HCT116 (cell line): ENCODE measurements at regions not wholly inside any gene's neighbourhood (a gene's known extent, or its start where the extent isn't known, plus 50 kb on each side); places are given as distances from the start of the nearest gene placed in this dataset.

Experiments used
- ATAC-seq: fragments of 200-7000 bp; cut with Tn5 transposase; 2 replicates; pipeline ENCODE4 v1.9.1; 2020; ENCODE audit warnings: mild to moderate bottlenecking, moderate library complexity
- BruUV-seq: library from RNA; stranded (reverse); fragments of 400-500 nt; replicated peaks from 2 replicates; lab custom pipeline; 2021; lab: Mats Ljungman, UMichigan
- CTCF ChIA-PET: fragments of 300-600 bp; sonication (Branson Sonifier 250); formaldehyde crosslinking; loops from one replicate; lab custom pipeline; 2021; ENCODE audit warnings: antibody characterized with exemption; lab: Charles Lee
- POLR2A ChIA-PET: fragments of 300-600, 350-600 bp; sonication (Branson Sonifier 250); formaldehyde crosslinking; loops from one replicate; lab custom pipeline; 2021; ENCODE audit warnings: antibody characterized with exemption; lab: Charles Lee
- RAD21 ChIA-PET, 2 experiments: fragments of 300-600 bp; sonication (Branson Sonifier 250); formaldehyde crosslinking; loops; one replicate each; lab custom pipeline; 2023; ENCODE audit warnings: low total read pairs in 2 of 2; ENCODE audit not compliant: uncharacterized antibody in 2 of 2, unreplicated experiment in 2 of 2, low non-redundant PET in 1 of 2; lab: Charles Lee
- DNase-seq: peaks from one replicate; pipeline ENCODE4 v3.0.0-alpha.2; 2010; ENCODE audit warnings: low read depth, low spot score
- H2AFZ ChIP-seq: fragments of 200-600 bp; shearing (Covaris generic), sonication (generic); 2 replicates; pipeline ENCODE4 v1.6.1; 2017; ENCODE audit warnings: low read depth, mixed run types, mixed read lengths, antibody characterized with exemption, low read length; ENCODE audit not compliant: poor library complexity, severe bottlenecking
- H3K27ac ChIP-seq: 2 replicates; pipeline ENCODE4 v1.5.1; 2012; ENCODE audit warnings: low read depth, low read length
- H3K27me3 ChIP-seq: fragments of 200-600 bp; sonication (generic); 2 replicates; pipeline ENCODE4 v1.6.1; 2016; ENCODE audit warnings: mixed run types, low read length, mixed read lengths; ENCODE audit not compliant: insufficient read depth
- H3K36me3 ChIP-seq, 2 experiments: fragments of 200-500 bp in 1 of 2; fragments of 200-600 bp in 1 of 2; sonication (Bioruptor generic) in 1 of 2; sonication (generic) in 1 of 2; 2 replicates each; pipeline versions ENCODE4 v1.5.1 to v1.6.1; 2014 to 2016; ENCODE audit warnings: low read length in 2 of 2, inconsistent platforms in 1 of 2, mixed read lengths in 1 of 2, mixed run types in 1 of 2; ENCODE audit not compliant: insufficient read depth in 2 of 2, control insufficient read depth in 1 of 2
- H3K4me1 ChIP-seq, 2 experiments: fragments of 200-600 bp in 1 of 2; sonication (generic) in 1 of 2; 2 replicates each; pipeline versions ENCODE4 v1.5.1 to v1.6.1; 2012 to 2017; ENCODE audit warnings: low read length in 2 of 2, inconsistent platforms in 1 of 2, mild to moderate bottlenecking in 1 of 2, mixed read lengths in 1 of 2, mixed run types in 1 of 2, moderate library complexity in 1 of 2; ENCODE audit not compliant: insufficient read depth in 2 of 2, control insufficient read depth in 1 of 2
- H3K4me2 ChIP-seq: fragments of 200-600 bp; sonication (generic); 2 replicates; pipeline ENCODE4 v1.6.1; 2017; ENCODE audit warnings: mixed run types, low read length, mixed read lengths
- H3K4me3 ChIP-seq, 2 experiments: fragments of 200-600 bp in 1 of 2; sonication (generic) in 1 of 2; replicated peaks in 1 of 2; 2 replicates each; pipeline ENCODE4 v1.5.1; 2011 to 2016; ENCODE audit warnings: low read length in 2 of 2, control low read depth in 1 of 2, low read depth in 1 of 2, mild to moderate bottlenecking in 1 of 2, mixed read lengths in 1 of 2, mixed run types in 1 of 2
- H3K79me2 ChIP-seq: fragments of 200-600 bp; sonication (generic); 2 replicates; pipeline ENCODE4 v1.6.1; 2017; ENCODE audit warnings: mild to moderate bottlenecking, mixed run types, low read length, moderate library complexity, mixed read lengths; ENCODE audit not compliant: insufficient read depth
- H3K9ac ChIP-seq: fragments of 200-600 bp; sonication (generic); 2 replicates; pipeline ENCODE4 v1.6.1; 2016; ENCODE audit warnings: low read length, mixed read lengths
- H3K9me2 ChIP-seq: fragments of 200-600 bp; sonication (generic), shearing (Covaris generic); 2 replicates; pipeline ENCODE4 v1.6.1; 2017; ENCODE audit warnings: mixed run types, mild to moderate bottlenecking, moderate library complexity; ENCODE audit not compliant: insufficient read depth
- H3K9me3 ChIP-seq, 2 experiments: fragments of 200-500 bp in 1 of 2; fragments of 200-600 bp in 1 of 2; sonication (Bioruptor generic) in 1 of 2; sonication (generic) in 1 of 2; 2 replicates each; pipeline ENCODE4 v1.6.1; 2014 to 2017; ENCODE audit warnings: low read length in 2 of 2, mixed read lengths in 2 of 2, inconsistent platforms in 1 of 2, low read depth in 1 of 2, mild to moderate bottlenecking in 1 of 2, mixed run types in 1 of 2, moderate library complexity in 1 of 2; ENCODE audit not compliant: control insufficient read depth in 1 of 2, insufficient read depth in 1 of 2
- H4K20me1 ChIP-seq: fragments of 200-600 bp; sonication (generic), shearing (Covaris generic); 2 replicates; pipeline ENCODE4 v1.6.1; 2017; ENCODE audit warnings: mixed run types, mild to moderate bottlenecking, moderate library complexity; ENCODE audit not compliant: insufficient read depth
- ATF3 ChIP-seq: IDR thresholded peaks from 2 replicates; pipeline ENCODE4 v1.6.1; 2012
- CEBPB ChIP-seq: IDR thresholded peaks from 2 replicates; pipeline ENCODE4 v1.6.1; 2012; ENCODE audit warnings: low read depth
- CTCF ChIP-seq, 3 experiments: fragments of 200-600 bp in 1 of 3; sonication (generic) in 1 of 3; IDR thresholded peaks in 2 of 3; conservative IDR thresholded peaks in 1 of 3; 2 replicates each; pipeline ENCODE4 v1.5.1; 2012 to 2017; ENCODE audit warnings: low read depth in 2 of 3, low read length in 2 of 3, antibody characterized with exemption in 1 of 3, borderline replicate concordance in 1 of 3, control low read depth in 1 of 3, mild to moderate bottlenecking in 1 of 3, mixed read lengths in 1 of 3, mixed run types in 1 of 3, moderate library complexity in 1 of 3; ENCODE audit not compliant: insufficient read depth in 1 of 3
- ELF1 ChIP-seq: IDR thresholded peaks from 2 replicates; pipeline ENCODE4 v1.6.1; 2012; ENCODE audit warnings: low read depth, borderline replicate concordance
- EZH2 ChIP-seq: fragments of 200-600 bp; sonication (generic); IDR thresholded peaks from 2 replicates; pipeline ENCODE4 v1.6.1; 2017; ENCODE audit warnings: antibody characterized with exemption, mixed run types
- EZH2phosphoT487 ChIP-seq: fragments of 200-600 bp; IDR thresholded peaks from 2 replicates; pipeline ENCODE4 v1.6.1; 2018; ENCODE audit warnings: antibody characterized with exemption, borderline replicate concordance
- JUND ChIP-seq: IDR thresholded peaks from 2 replicates; pipeline ENCODE4 v1.6.1; 2012
- MAX ChIP-seq: IDR thresholded peaks from 2 replicates; pipeline ENCODE4 v1.6.1; 2012
- POLR2A ChIP-seq: IDR thresholded peaks from 2 replicates; pipeline ENCODE4 v1.7.0; 2011; ENCODE audit warnings: borderline replicate concordance; ENCODE audit not compliant: insufficient read depth, insufficient read length; ENCODE audit errors: extremely low read depth
- POLR2AphosphoS5 ChIP-seq: IDR thresholded peaks from 2 replicates; pipeline ENCODE4 v1.6.1; 2011; ENCODE audit warnings: mild to moderate bottlenecking, low read depth, low read length, moderate library complexity
- RAD21 ChIP-seq: IDR thresholded peaks from 2 replicates; pipeline ENCODE4 v1.6.1; 2012; ENCODE audit warnings: low read depth, mild to moderate bottlenecking
- SIN3A ChIP-seq: IDR thresholded peaks from 2 replicates; pipeline ENCODE4 v1.6.1; 2012; ENCODE audit warnings: low read depth
- SP1 ChIP-seq: IDR thresholded peaks from 2 replicates; pipeline ENCODE4 v1.6.1; 2012; ENCODE audit warnings: low read depth
- SRF ChIP-seq: IDR thresholded peaks from 2 replicates; pipeline ENCODE4 v1.6.1; 2012; ENCODE audit warnings: low read depth
- ZFX ChIP-seq: fragments of 450-650 bp; IDR thresholded peaks from 2 replicates; pipeline ENCODE4 v1.6.1; 2017
- intact Hi-C: fragments of 100-400 bp; cut with micrococcal nuclease; formaldehyde crosslinking; loops from 2 replicates; pipeline ENCODE4 v1.10.0; 2022

- no peaks in the 10 kb centered on the region for H3K9me2 ChIP-seq
- H3K4me2 ChIP-seq: no peak overlapping the region
- no peak overlapping the region for H3K27ac ChIP-seq
- CTCF ChIA-PET: no interaction called here
- no peaks in the 10 kb centered on the region for H4K20me1 ChIP-seq
- H3K4me3 ChIP-seq: no peak overlapping the region
- H3K4me1 ChIP-seq: no peaks in the 10 kb centered on the region
- H3K79me2 ChIP-seq: no peaks in the 10 kb centered on the region
- RAD21 ChIA-PET: no interaction called here
- no peak for DNase-seq
- BruUV-seq: no TSS peak
- ATAC-seq: no peak
- H3K36me3 ChIP-seq: no peaks in the 10 kb centered on the region
- no peak overlapping the region for H2AFZ ChIP-seq
- intact Hi-C loops: no loop called here
- H3K9ac ChIP-seq: no peak overlapping the region
- no peak for TF ChIP-seq POLR2A
- TF ChIP-seq SIN3A: no peak
- TF ChIP-seq RAD21: no peak
- TF ChIP-seq CTCF (IDR thresholded peaks at IDR 0.05 in 2 of 3, conservative IDR thresholded peaks at IDR 0.05 in 1 of 3; ENCODE audit: borderline replicate concordance in 1 of 3, insufficient read depth in 1 of 3, low read depth in 2 of 3, low read length in 2 of 3): no peak
- POLR2A ChIA-PET: no interaction called here
- H3K9me3 ChIP-seq: no peaks in the 10 kb centered on the region
- no peaks in the 10 kb centered on the region for H3K27me3 ChIP-seq
These were observed 73.0 kb upstream of the ZRANB2 start for GRCh38 chr1:71153826-71154225.

GRCh38 chr1:71147637-71148360 lies 67.0 kb upstream of the ZRANB2 start:
- H3K4me3 ChIP-seq: no peak overlapping the region
- no peaks in the 10 kb centered on the region for H3K79me2 ChIP-seq
- no peak overlapping the region for H3K9ac ChIP-seq
- ChIA-PET CTCF (no interaction called here), POLR2A (no interaction called here), RAD21 (no interaction called here)
- DNase-seq: no peak
- intact Hi-C loops: no loop called here
- H3K4me1 ChIP-seq: no peaks in the 10 kb centered on the region
- H3K9me3 ChIP-seq: no peaks in the 10 kb centered on the region
- ATAC-seq: no peak
- BruUV-seq: no TSS peak
- no peak overlapping the region for H3K4me2 ChIP-seq
- H3K27ac ChIP-seq: no peak overlapping the region
- no peaks in the 10 kb centered on the region for H3K9me2 ChIP-seq
- no peaks in the 10 kb centered on the region for H3K27me3 ChIP-seq
- H4K20me1 ChIP-seq: no peaks in the 10 kb centered on the region
- no peaks in the 10 kb centered on the region for H3K36me3 ChIP-seq
- H2AFZ ChIP-seq: no peak overlapping the region
- no peak for TF ChIP-seq EZH2phosphoT487
- no peak for TF ChIP-seq POLR2AphosphoS5
- no peak for TF ChIP-seq JUND
- TF ChIP-seq SP1: no peak
- no peak for TF ChIP-seq RAD21
- TF ChIP-seq CEBPB: no peak
- no peak for TF ChIP-seq ATF3
- TF ChIP-seq CTCF (IDR thresholded peaks at IDR 0.05 in 2 of 3, conservative IDR thresholded peaks at IDR 0.05 in 1 of 3; ENCODE audit: borderline replicate concordance in 1 of 3, insufficient read depth in 1 of 3, low read depth in 2 of 3, low read length in 2 of 3): no peak
- no peak for TF ChIP-seq MAX
- TF ChIP-seq EZH2: no peak
- TF ChIP-seq POLR2A: no peak
- no peak for TF ChIP-seq SRF
- TF ChIP-seq ELF1: no peak
- no peak for TF ChIP-seq ZFX
